LNCAP (cell line): ENCODE measurements at regions not wholly inside any gene's neighbourhood (a gene's known extent, or its start where the extent isn't known, plus 50 kb on each side); places are given as distances from the start of the nearest gene placed in this dataset.

Source experiments
- CTCF ChIP-seq: fragments of 450-650 bp; IDR thresholded peaks from 2 replicates; pipeline ENCODE4 v1.5.1; 2017; ENCODE audit warnings: mild to moderate bottlenecking

GRCh38 chr2:223282221-223282620, 230.2 kb downstream of the KCNE4 start:
- TF ChIP-seq CTCF: no peak

GRCh38 chr2:223283329-223283728, 231.3 kb downstream of the KCNE4 start:
- no peak for TF ChIP-seq CTCF

- no peak for TF ChIP-seq CTCF
Measured at GRCh38 chr2:223283771-223284170, 231.8 kb downstream of the KCNE4 start.

GRCh38 chr2:223285370-223286265, 233.6 kb downstream of the KCNE4 start:
- TF ChIP-seq CTCF: no peak

- TF ChIP-seq CTCF: no peak
Measured at GRCh38 chr2:223294756-223295155, 242.8 kb downstream of the KCNE4 start.

GRCh38 chr2:223297788-223298187, 245.8 kb downstream of the KCNE4 start:
- no peak for TF ChIP-seq CTCF

GRCh38 chr2:223300326-223300725, 248.3 kb downstream of the KCNE4 start:
- no peak for TF ChIP-seq CTCF
